ENCODE measurements at regions not wholly inside any gene's neighbourhood (a gene's known extent, or its start where the extent isn't known, plus 50 kb on each side); places are given as distances from the start of the nearest gene placed in this dataset.
"Not testable (repeated sequence)": the region's sequence is repeated elsewhere in the genome, so short reads cannot be mapped to it uniquely, and the experiment has no call there.

GRCh38 chr7:29748286-29749099 is 57.8 kb upstream of the WIPF3 start:
- Histone ChIP-seq H3K9me3 (no peaks in the 10 kb centered on the region), H3K36me3 (ENCODE audit: insufficient read depth in 1 of 2, low read depth in 1 of 2) (no peaks in the 10 kb centered on the region), H3K27me3 (ENCODE audit: insufficient read depth in 3 of 3, low read length in 2 of 3) (no peaks in the 10 kb centered on the region), H3K4me1 (peaks cover 4% of the 10 kb centered on the region), H3K4me3 (no peak overlapping the region), H3K27ac (no peak overlapping the region)
- DNase-seq: no peak
- ATAC-seq: peak; percentile 75 to 90 (median 77)
- intact Hi-C loops (cut with DNase I): loop anchor here (2.0 to 10.0 kb wide), 5 partner anchors 59 to 174 kb away; partner anchors contain the start of gene WIPF3 (in 1 of the 2)
- TF ChIP-seq CTCF (IDR thresholded peaks at IDR 0.05): peak; percentile 65
- WGBS, 3 donors: 32 to 36% (median 33%) methylated on average over 3 of the region's 3 CpGs

- no peak overlapping the region for H3K4me3 ChIP-seq
- no peak for TF ChIP-seq CTCF (IDR thresholded peaks at IDR 0.05)
- no peaks in the 10 kb centered on the region for H3K27me3 ChIP-seq (ENCODE audit: insufficient read depth in 3 of 3, low read length in 2 of 3)
- WGBS, 3 donors: 81 to 85% (median 84%) methylated on average over 7 of the region's 7 CpGs
- DNase-seq (no peak), ATAC-seq (peak in 2 of 4 donors; percentile 30 to 36)
- H3K27ac ChIP-seq: no peak overlapping the region
- intact Hi-C loops (cut with DNase I): loop anchor here (2.0 to 10.0 kb wide), 7 partner anchors 55 to 325 kb away; partner anchors contain the start of gene WIPF3 (in 2 of the 2)
- no peaks in the 10 kb centered on the region for H3K36me3 ChIP-seq (ENCODE audit: insufficient read depth in 1 of 2, low read depth in 1 of 2)
- peaks cover 4% of the 10 kb centered on the region for H3K4me1 ChIP-seq
- no peaks in the 10 kb centered on the region for H3K9me3 ChIP-seq
Observed at GRCh38 chr7:29749701-29750321, 56.5 kb upstream of the WIPF3 start.

- H3K4me1 ChIP-seq; H3K4me3 ChIP-seq; H3K27me3 ChIP-seq (ENCODE audit: insufficient read depth in 3 of 3, low read length in 2 of 3); H3K27ac ChIP-seq; DNase-seq; H3K9me3 ChIP-seq; H3K36me3 ChIP-seq (ENCODE audit: insufficient read depth in 1 of 2, low read depth in 1 of 2): not testable (repeated sequence)
- peak in 2 of 4 donors; percentile 29 to 36 for ATAC-seq
- 55 to 70% (median 59%) methylated on average over 4 of the region's 4 CpGs for WGBS, 3 donors
- intact Hi-C loops (cut with DNase I): loop anchor here (10.0 kb wide), 2 partner anchors 54 to 324 kb away; partner anchors contain the start of gene WIPF3 (in 1 of the 2)
Observed at GRCh38 chr7:29750373-29750940, 55.9 kb upstream of the WIPF3 start.

DNA sequence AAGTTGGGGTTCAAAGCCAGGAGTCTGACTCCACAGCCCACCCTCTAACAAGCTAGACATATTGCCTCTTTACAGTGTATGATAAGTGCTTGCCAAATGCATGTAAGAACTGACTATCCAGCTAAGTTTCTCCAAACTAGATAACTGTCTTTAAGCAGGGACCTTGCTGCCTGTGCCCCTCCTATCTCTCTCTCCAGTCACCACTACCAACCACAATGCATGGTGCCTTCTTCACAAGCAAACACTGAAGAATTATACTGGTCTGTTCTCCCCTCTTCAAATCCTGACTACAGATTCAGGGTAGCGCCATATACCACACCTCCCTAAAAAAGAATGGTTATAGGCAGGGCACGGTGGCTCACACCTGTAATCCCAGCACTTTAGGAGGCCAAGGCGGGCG is 55.3 kb upstream of the WIPF3 start:
- H3K27ac ChIP-seq: not testable (repeated sequence)
- 92 to 96% (median 95%) methylated on average over 4 of the region's 4 CpGs for WGBS, 3 donors
- intact Hi-C loops (cut with DNase I): loop anchor here (10.0 kb wide), 2 partner anchors 54 to 324 kb away; partner anchors contain the start of gene WIPF3 (in 1 of the 2)

DNA sequence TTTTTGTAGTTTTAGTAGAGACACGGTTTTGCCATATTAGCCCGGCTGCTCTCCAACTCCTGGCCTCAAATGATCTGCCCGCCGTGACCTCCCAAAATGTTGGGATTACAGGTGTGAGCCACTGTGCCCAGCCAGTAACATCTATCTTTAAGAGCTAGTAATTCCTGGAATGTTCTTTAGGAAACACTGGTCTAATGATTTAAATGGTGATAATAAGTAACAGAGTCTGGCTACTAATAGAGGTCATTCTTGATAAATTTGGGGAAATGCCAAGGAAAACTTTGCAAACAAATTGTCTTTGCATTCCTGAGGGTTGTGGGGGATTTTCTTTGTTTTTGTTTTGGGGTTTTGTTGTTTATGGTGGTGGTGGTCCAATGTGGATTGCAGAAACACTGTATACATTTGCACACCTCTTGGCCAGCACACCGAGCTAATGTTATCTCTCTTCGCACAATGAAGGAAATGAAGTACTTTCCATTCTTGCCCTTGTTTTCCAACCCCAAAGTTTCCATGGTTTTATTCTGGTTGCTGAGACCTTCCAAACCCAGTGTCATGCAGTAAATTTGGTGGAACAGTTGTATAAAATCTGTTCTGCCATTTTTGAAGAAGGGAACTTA is 51.3 kb upstream of the WIPF3 start:
- Histone ChIP-seq H3K4me1 (no peaks in the 10 kb centered on the region), H3K9me3 (no peaks in the 10 kb centered on the region), H3K4me3 (no peak overlapping the region), H3K27me3 (ENCODE audit: insufficient read depth in 3 of 3, low read length in 2 of 3) (no peaks in the 10 kb centered on the region), H3K27ac (no peak overlapping the region), H3K36me3 (ENCODE audit: insufficient read depth in 1 of 2, low read depth in 1 of 2) (no peaks in the 10 kb centered on the region)
- 47 to 58% (median 55%) methylated on average over 6 of the region's 6 CpGs for whole genome bisulfite sequencing, 3 donors
- ATAC-seq: no peak
- TF ChIP-seq CTCF (IDR thresholded peaks at IDR 0.05): no peak
- no peak for DNase-seq
- intact Hi-C loops (cut with DNase I): loop anchor here (10.0 kb wide), 2 partner anchors 50 to 320 kb away; partner anchors contain the start of gene WIPF3 (in 1 of the 2)

More for the DNA sequence above, 55.3 kb upstream of the WIPF3 start:
- not testable (repeated sequence) for H3K27me3 ChIP-seq (ENCODE audit: insufficient read depth in 3 of 3, low read length in 2 of 3); H3K36me3 ChIP-seq (ENCODE audit: insufficient read depth in 1 of 2, low read depth in 1 of 2); DNase-seq; ATAC-seq; H3K4me3 ChIP-seq; H3K9me3 ChIP-seq; H3K4me1 ChIP-seq

Data from psoas muscle (tissue), 7 donors.